ENCODE measurements at regions not wholly inside any gene's neighbourhood (a gene's known extent, or its start where the extent isn't known, plus 50 kb on each side); places are given as distances from the start of the nearest gene placed in this dataset.

DNA sequence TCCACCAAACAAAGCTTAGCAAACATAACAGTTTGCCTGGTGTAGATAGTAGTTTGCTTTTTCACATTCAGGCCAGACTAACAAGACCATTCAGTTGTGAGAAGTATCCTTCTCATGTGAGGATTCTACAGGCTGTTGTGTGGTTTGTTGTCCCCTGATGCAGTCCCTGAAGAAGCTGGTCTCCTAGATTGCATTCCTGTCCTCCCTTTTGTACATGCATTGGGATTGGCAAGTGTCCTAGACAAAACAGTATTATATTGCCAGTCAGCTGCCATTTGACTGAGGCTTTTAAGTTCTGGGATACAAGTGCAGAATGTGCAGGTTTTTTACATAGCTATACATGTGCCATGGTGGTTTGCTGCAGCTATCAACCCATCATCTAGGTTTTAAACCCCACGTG, 362.0 kb upstream of the IL12A start:
- POLR2A ChIA-PET: no interaction called here

GRCh38 chr3:159627229-159627628, 361.4 kb upstream of the IL12A start:
- no peaks in the 10 kb centered on the region for H3K36me3 Mint-ChIP-seq (ENCODE audit: low read depth)
- POLR2A ChIA-PET: no interaction called here
- no peaks in the 10 kb centered on the region for H3K9me3 Mint-ChIP-seq
- no peaks in the 10 kb centered on the region for H3K27me3 Mint-ChIP-seq
- H3K4me3 Mint-ChIP-seq: no peak overlapping the region
- intact Hi-C loops (cut with micrococcal nuclease): no loop called here
- TF ChIP-seq CTCF (IDR thresholded peaks at IDR 0.05): no peak
- no peak overlapping the region for H3K27ac Mint-ChIP-seq
- H3K4me1 Mint-ChIP-seq (ENCODE audit: low read depth): no peaks in the 10 kb centered on the region
- CTCF ChIA-PET: no interaction called here
- ATAC-seq (no peak), DNase-seq (no peak)

More for the DNA sequence above, 362.0 kb upstream of the IL12A start:
- H3K27ac Mint-ChIP-seq: no peak overlapping the region
- CTCF ChIA-PET: no interaction called here
- intact Hi-C loops (cut with micrococcal nuclease): no loop called here
- H3K4me3 Mint-ChIP-seq: no peak overlapping the region
- H3K4me1 Mint-ChIP-seq (ENCODE audit: low read depth): no peaks in the 10 kb centered on the region
- DNase-seq: no peak
- no peaks in the 10 kb centered on the region for H3K9me3 Mint-ChIP-seq
- H3K27me3 Mint-ChIP-seq: peaks cover 1% of the 10 kb centered on the region
- no peak for ATAC-seq
- no peaks in the 10 kb centered on the region for H3K36me3 Mint-ChIP-seq (ENCODE audit: low read depth)
- no peak for TF ChIP-seq CTCF (IDR thresholded peaks at IDR 0.05)

GRCh38 chr3:159627634-159628033, 361.0 kb upstream of the IL12A start:
- CTCF ChIA-PET: no interaction called here
- no peak for DNase-seq
- H3K9me3 Mint-ChIP-seq: no peaks in the 10 kb centered on the region

DNA sequence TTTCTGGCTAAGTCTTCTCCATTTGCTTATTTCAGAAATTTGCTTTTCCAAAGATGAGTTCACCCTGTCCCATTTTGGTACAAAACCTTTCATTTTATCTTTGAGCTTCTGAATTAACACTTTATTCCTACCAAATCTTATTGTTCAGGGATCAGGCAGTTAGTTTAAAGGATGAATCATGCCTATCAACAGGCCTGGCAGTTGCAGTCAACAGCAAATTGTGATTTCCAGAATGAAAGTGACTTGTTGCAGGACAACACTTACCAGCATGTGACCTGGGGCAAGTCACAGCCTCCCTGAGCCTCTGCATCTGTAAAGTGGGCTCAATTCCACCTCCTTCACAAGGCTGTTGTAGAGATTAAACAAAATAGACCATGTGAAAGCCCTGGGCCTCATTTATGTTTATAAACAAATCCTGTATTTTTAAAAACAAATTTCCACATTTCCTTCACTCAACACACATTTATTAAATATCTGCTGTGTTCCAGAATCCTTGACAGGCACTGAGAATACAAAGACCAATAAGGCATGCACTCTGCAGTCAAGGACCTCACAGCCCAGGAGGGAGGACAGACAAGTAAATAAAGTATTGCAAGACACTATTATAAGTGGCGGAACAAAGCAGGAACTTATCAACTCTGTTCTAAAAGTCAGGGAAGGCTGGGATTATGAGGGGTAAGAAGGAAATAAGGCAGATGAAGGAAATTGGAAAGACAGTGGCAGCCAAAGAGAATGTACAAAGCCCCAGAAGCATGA, 359.1 kb upstream of the IL12A start:
- no peak overlapping the region for H3K4me3 Mint-ChIP-seq
- no peak overlapping the region for H3K27ac Mint-ChIP-seq
- TF ChIP-seq CTCF (IDR thresholded peaks at IDR 0.05): no peak
- no peak for DNase-seq
- no peaks in the 10 kb centered on the region for H3K27me3 Mint-ChIP-seq
- no peak for ATAC-seq
- H3K9me3 Mint-ChIP-seq: no peaks in the 10 kb centered on the region
- CTCF ChIA-PET: no interaction called here
- H3K4me1 Mint-ChIP-seq (ENCODE audit: low read depth): no peaks in the 10 kb centered on the region
- POLR2A ChIA-PET: no interaction called here
- no peaks in the 10 kb centered on the region for H3K36me3 Mint-ChIP-seq (ENCODE audit: low read depth)
- intact Hi-C loops (cut with micrococcal nuclease): no loop called here

More at GRCh38 chr3:159627634-159628033, 361.0 kb upstream of the IL12A start:
- H3K4me1 Mint-ChIP-seq (ENCODE audit: low read depth): no peaks in the 10 kb centered on the region
- intact Hi-C loops (cut with micrococcal nuclease): no loop called here
- POLR2A ChIA-PET: no interaction called here
- no peak overlapping the region for H3K27ac Mint-ChIP-seq
- no peak for TF ChIP-seq CTCF (IDR thresholded peaks at IDR 0.05)
- no peaks in the 10 kb centered on the region for H3K27me3 Mint-ChIP-seq
- H3K4me3 Mint-ChIP-seq: no peak overlapping the region
- no peaks in the 10 kb centered on the region for H3K36me3 Mint-ChIP-seq (ENCODE audit: low read depth)
- no peak for ATAC-seq

DNA sequence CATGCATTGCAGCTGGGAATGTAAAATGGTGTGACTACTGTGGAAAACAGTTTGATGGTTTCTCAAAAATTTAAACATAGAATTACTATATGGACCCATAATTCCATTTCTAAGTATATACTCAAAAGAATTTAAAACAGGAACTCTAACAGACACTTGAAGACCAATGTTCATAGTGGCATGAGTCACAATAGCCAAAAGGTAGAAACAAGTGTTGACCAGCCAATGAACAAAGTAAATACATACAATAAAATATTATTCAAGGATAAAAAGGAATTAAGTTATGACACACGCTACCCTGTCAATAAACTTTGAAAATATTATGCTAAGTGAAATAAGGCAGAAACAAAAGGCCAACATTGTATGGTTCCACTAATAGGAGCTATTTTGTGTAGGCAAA, 357.4 kb upstream of the IL12A start:
- H3K4me3 Mint-ChIP-seq: no peak overlapping the region
- CTCF ChIA-PET: no interaction called here
- H3K36me3 Mint-ChIP-seq (ENCODE audit: low read depth): no peaks in the 10 kb centered on the region
- ATAC-seq (no peak), DNase-seq (no peak)
- H3K4me1 Mint-ChIP-seq (ENCODE audit: low read depth): no peaks in the 10 kb centered on the region
- no peaks in the 10 kb centered on the region for H3K9me3 Mint-ChIP-seq
- TF ChIP-seq CTCF (IDR thresholded peaks at IDR 0.05): no peak
- H3K27me3 Mint-ChIP-seq: peaks cover 2% of the 10 kb centered on the region
- POLR2A ChIA-PET: no interaction called here
- intact Hi-C loops (cut with micrococcal nuclease): no loop called here
- no peak overlapping the region for H3K27ac Mint-ChIP-seq
